Neural cell (in vitro differentiated cells): ENCODE measurements at regions not wholly inside any gene's neighbourhood (a gene's known extent, or its start where the extent isn't known, plus 50 kb on each side); places are given as distances from the start of the nearest gene placed in this dataset.

Experiments
- H2AFZ ChIP-seq: fragments of 200-600, 300-800 bp; sonication (generic), shearing (Covaris generic); 2 replicates; pipeline ENCODE4 v1.6.0; 2014; ENCODE audit warnings: low read depth, mild to moderate bottlenecking, antibody characterized with exemption, low read length, moderate library complexity
- H3F3A ChIP-seq: fragments of 200-600 bp; shearing (Covaris generic); 2 replicates; pipeline ENCODE4 v1.6.1; 2016; ENCODE audit warnings: mild to moderate bottlenecking, moderate library complexity, mixed read lengths, antibody characterized with exemption, low read length; ENCODE audit not compliant: insufficient read depth, poor library complexity, severe bottlenecking
- H3K27ac ChIP-seq: fragments of 200-600, 300-800 bp; sonication (generic), shearing (Covaris generic); 2 replicates; pipeline ENCODE4 v1.5.1; 2014; ENCODE audit warnings: mild to moderate bottlenecking, low read length, moderate library complexity
- H3K27me3 ChIP-seq: fragments of 300-800, 200-600 bp; sonication (generic), shearing (Covaris generic); 2 replicates; pipeline ENCODE4 v1.6.0; 2014; ENCODE audit warnings: mild to moderate bottlenecking, low read depth, low read length, moderate library complexity; ENCODE audit not compliant: insufficient read depth
- H3K36me3 ChIP-seq: fragments of 300-800, 200-600 bp; sonication (generic), shearing (Covaris generic); 2 replicates; pipeline ENCODE4 v1.5.1; 2014; ENCODE audit warnings: mild to moderate bottlenecking, antibody characterized with exemption, low read length, moderate library complexity; ENCODE audit not compliant: insufficient read depth
- H3K4me2 ChIP-seq: fragments of 300-800, 200-600 bp; sonication (generic), shearing (Covaris generic); 2 replicates; pipeline ENCODE4 v1.6.0; 2014; ENCODE audit warnings: mild to moderate bottlenecking, low read length
- H3K4me3 ChIP-seq: fragments of 300-800, 200-600 bp; sonication (generic), shearing (Covaris generic); 2 replicates; pipeline ENCODE4 v1.5.1; 2014; ENCODE audit warnings: mild to moderate bottlenecking, low read length, moderate library complexity
- H3K79me2 ChIP-seq: fragments of 200-600 bp; shearing (Covaris generic); replicated peaks from 2 replicates; pipeline ENCODE4 v1.6.0; 2014; ENCODE audit warnings: mild to moderate bottlenecking, low read length, moderate library complexity; ENCODE audit not compliant: insufficient read depth
- H3K9ac ChIP-seq: fragments of 300-800, 200-600 bp; sonication (generic), shearing (Covaris generic); 2 replicates; pipeline ENCODE4 v1.6.1; 2016; ENCODE audit warnings: mild to moderate bottlenecking, low read length, mixed read lengths
- H3K9me2 ChIP-seq: fragments of 200-600 bp; shearing (Covaris generic); 2 replicates; pipeline ENCODE4 v1.6.1; 2016; ENCODE audit warnings: mild to moderate bottlenecking, low read length, mixed read lengths; ENCODE audit not compliant: insufficient read depth
- H3K9me3 ChIP-seq: fragments of 200-600, 300-800 bp; sonication (generic), shearing (Covaris generic); 2 replicates; pipeline ENCODE4 v1.6.1; 2016; ENCODE audit warnings: mild to moderate bottlenecking, mixed run types, low read length, moderate library complexity, mixed read lengths
- H4K20me1 ChIP-seq: fragments of 200-600 bp; shearing (Covaris generic); 2 replicates; pipeline ENCODE4 v1.6.1; 2016; ENCODE audit warnings: mild to moderate bottlenecking, mixed run types; ENCODE audit not compliant: insufficient read depth
- EP300 ChIP-seq: fragments of 450-650 bp; conservative IDR thresholded peaks from 2 replicates; pipeline ENCODE4 v1.6.1; 2014; ENCODE audit warnings: antibody characterized with exemption, mild to moderate bottlenecking, moderate library complexity; ENCODE audit not compliant: poor library complexity, severe bottlenecking
- EZH2 ChIP-seq: fragments of 200-600, 300-800 bp; shearing (Covaris generic), sonication (generic); IDR thresholded peaks from 2 replicates; pipeline ENCODE4 v1.6.1; 2014; ENCODE audit warnings: antibody characterized with exemption, low read length, borderline replicate concordance, mild to moderate bottlenecking; ENCODE audit not compliant: insufficient read depth, poor library complexity, severe bottlenecking
- MXI1 ChIP-seq: fragments of 450-650 bp; conservative IDR thresholded peaks from 2 replicates; pipeline ENCODE4 v1.6.1; 2014; ENCODE audit warnings: antibody characterized with exemption, mild to moderate bottlenecking; ENCODE audit not compliant: poor library complexity, severe bottlenecking
- POLR2AphosphoS5 ChIP-seq: IDR thresholded peaks from 2 replicates; pipeline ENCODE4 v1.6.1; 2012
- RAD21 ChIP-seq: fragments of 450-650 bp; conservative IDR thresholded peaks from 2 replicates; pipeline ENCODE4 v1.6.1; 2014; ENCODE audit warnings: antibody characterized with exemption, mild to moderate bottlenecking, moderate library complexity
- SMC3 ChIP-seq: fragments of 450-650 bp; conservative IDR thresholded peaks from 2 replicates; pipeline ENCODE4 v1.6.1; 2014; ENCODE audit warnings: antibody characterized with exemption, mild to moderate bottlenecking, moderate library complexity; ENCODE audit not compliant: poor library complexity
- TAF1 ChIP-seq: IDR thresholded peaks from 2 replicates; pipeline ENCODE4 v1.6.1; 2012; ENCODE audit warnings: low read depth
- TF ChIP-seq, protein P1 (sequence below): fragments of 450-650 bp; IDR thresholded peaks from 2 replicates; pipeline ENCODE4 v1.5.1; 2014; ENCODE audit warnings: antibody characterized with exemption, mild to moderate bottlenecking, moderate library complexity; ENCODE audit not compliant: poor library complexity, severe bottlenecking
- TF ChIP-seq, protein P2 (sequence below): IDR thresholded peaks from 2 replicates; pipeline ENCODE4 v1.6.1; 2012; ENCODE audit warnings: borderline replicate concordance

DNA sequence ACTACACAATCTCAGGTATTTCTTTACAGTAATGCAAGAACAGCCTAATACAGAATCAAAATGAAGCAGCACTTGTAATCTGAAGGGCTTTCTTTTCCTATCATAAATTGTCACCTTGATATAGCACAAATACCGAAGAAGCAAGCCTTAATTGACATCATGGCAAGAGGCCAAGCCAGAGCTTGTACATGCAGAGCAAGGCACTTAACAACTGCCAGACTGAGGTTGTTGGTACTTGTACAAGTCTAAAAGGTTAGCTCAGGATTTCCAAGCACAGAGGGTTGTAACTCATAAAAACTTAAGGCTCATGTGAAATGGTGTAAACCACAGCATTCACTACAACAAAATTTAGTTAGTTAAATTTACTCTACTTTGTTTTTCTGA, 158.8 kb upstream of the SPEF2 start:
- Histone ChIP-seq H3K27me3 (no peaks in the 10 kb centered on the region), H3K9ac (no peak overlapping the region), H2AFZ (no peak overlapping the region), H3K4me3 (no peak overlapping the region), H3K79me2 (no peaks in the 10 kb centered on the region), H4K20me1 (no peaks in the 10 kb centered on the region), H3K9me2 (no peaks in the 10 kb centered on the region), H3K27ac (no peak overlapping the region), H3K4me2 (no peak overlapping the region), H3K9me3 (no peaks in the 10 kb centered on the region), H3K36me3 (no peaks in the 10 kb centered on the region), H3F3A (no peaks in the 10 kb centered on the region)
- TF ChIP-seq MXI1: no peak
- no peak for TF ChIP-seq EP300
- TF ChIP-seq SMC3: no peak
- TF ChIP-seq RAD21: no peak
- TF ChIP-seq POLR2AphosphoS5: no peak
- TF ChIP-seq, protein P1, sequence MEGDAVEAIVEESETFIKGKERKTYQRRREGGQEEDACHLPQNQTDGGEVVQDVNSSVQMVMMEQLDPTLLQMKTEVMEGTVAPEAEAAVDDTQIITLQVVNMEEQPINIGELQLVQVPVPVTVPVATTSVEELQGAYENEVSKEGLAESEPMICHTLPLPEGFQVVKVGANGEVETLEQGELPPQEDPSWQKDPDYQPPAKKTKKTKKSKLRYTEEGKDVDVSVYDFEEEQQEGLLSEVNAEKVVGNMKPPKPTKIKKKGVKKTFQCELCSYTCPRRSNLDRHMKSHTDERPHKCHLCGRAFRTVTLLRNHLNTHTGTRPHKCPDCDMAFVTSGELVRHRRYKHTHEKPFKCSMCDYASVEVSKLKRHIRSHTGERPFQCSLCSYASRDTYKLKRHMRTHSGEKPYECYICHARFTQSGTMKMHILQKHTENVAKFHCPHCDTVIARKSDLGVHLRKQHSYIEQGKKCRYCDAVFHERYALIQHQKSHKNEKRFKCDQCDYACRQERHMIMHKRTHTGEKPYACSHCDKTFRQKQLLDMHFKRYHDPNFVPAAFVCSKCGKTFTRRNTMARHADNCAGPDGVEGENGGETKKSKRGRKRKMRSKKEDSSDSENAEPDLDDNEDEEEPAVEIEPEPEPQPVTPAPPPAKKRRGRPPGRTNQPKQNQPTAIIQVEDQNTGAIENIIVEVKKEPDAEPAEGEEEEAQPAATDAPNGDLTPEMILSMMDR: no peak
- TF ChIP-seq, protein P2, sequence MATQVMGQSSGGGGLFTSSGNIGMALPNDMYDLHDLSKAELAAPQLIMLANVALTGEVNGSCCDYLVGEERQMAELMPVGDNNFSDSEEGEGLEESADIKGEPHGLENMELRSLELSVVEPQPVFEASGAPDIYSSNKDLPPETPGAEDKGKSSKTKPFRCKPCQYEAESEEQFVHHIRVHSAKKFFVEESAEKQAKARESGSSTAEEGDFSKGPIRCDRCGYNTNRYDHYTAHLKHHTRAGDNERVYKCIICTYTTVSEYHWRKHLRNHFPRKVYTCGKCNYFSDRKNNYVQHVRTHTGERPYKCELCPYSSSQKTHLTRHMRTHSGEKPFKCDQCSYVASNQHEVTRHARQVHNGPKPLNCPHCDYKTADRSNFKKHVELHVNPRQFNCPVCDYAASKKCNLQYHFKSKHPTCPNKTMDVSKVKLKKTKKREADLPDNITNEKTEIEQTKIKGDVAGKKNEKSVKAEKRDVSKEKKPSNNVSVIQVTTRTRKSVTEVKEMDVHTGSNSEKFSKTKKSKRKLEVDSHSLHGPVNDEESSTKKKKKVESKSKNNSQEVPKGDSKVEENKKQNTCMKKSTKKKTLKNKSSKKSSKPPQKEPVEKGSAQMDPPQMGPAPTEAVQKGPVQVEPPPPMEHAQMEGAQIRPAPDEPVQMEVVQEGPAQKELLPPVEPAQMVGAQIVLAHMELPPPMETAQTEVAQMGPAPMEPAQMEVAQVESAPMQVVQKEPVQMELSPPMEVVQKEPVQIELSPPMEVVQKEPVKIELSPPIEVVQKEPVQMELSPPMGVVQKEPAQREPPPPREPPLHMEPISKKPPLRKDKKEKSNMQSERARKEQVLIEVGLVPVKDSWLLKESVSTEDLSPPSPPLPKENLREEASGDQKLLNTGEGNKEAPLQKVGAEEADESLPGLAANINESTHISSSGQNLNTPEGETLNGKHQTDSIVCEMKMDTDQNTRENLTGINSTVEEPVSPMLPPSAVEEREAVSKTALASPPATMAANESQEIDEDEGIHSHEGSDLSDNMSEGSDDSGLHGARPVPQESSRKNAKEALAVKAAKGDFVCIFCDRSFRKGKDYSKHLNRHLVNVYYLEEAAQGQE: no peak
- TF ChIP-seq TAF1: no peak
- no peak for TF ChIP-seq EZH2

DNA sequence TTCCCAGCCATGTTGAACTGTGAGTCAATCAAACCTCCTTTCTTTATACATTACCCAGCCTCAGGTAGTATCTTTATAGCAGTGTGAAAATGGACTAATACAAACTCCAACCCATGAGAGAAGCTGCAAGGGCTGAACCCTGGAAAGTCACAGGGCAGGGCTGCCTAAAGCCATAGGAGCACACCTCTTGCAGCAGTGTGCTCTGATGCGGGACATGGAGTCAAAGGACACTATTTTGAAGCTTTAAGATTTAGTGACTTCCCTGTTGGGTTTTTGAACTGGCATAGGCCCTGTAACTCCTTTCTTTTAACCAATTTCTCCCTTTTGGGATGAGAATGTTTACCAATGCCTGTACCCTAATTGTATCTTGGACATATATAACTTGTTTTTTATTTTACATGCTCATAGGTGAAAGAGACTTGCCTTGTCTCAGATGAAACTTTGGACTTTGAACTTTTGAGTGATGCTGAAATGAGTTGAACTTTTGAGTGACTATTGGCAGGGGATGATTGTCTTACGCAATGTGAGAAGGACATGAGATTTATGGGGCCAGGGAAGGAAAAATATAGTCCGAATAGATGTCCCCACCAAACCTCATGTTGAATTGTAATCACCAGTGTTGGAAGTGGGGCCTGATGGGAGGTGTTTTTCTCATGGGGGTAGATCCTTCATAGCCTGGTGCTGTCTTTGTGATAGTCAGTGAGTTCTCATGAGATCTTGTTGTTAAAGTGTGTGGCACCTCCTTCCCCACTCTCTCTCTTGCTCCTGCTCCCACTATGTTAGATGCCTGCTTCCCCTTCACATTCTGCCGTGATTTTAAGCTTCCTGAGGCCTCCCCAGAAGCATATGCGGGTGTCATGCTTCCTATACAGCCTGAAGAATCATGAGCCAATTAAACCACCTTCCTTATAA, 159.5 kb upstream of the SPEF2 start:
- Histone ChIP-seq H4K20me1 (no peaks in the 10 kb centered on the region), H3K79me2 (no peaks in the 10 kb centered on the region), H3K9me2 (no peaks in the 10 kb centered on the region), H3K27ac (no peak overlapping the region), H3K36me3 (no peaks in the 10 kb centered on the region), H3K9me3 (no peaks in the 10 kb centered on the region), H3K4me3 (no peak overlapping the region), H3F3A (no peaks in the 10 kb centered on the region), H3K4me2 (no peak overlapping the region), H3K27me3 (no peaks in the 10 kb centered on the region), H2AFZ (no peak overlapping the region), H3K9ac (no peak overlapping the region)
- no peak for TF ChIP-seq EP300
- TF ChIP-seq, protein P2: no peak
- TF ChIP-seq, protein P1: no peak
- no peak for TF ChIP-seq MXI1
- TF ChIP-seq RAD21: no peak
- TF ChIP-seq SMC3: no peak
- TF ChIP-seq TAF1: no peak
- no peak for TF ChIP-seq POLR2AphosphoS5
- TF ChIP-seq EZH2: no peak
